GM20431 (cell line): ENCODE measurements at regions not wholly inside any gene's neighbourhood (a gene's known extent, or its start where the extent isn't known, plus 50 kb on each side); places are given as distances from the start of the nearest gene placed in this dataset.

ENCODE experiments used
- in situ Hi-C: fragments of 300-500 bp; cut with MseI, MboI; formaldehyde crosslinking; loops from one replicate; pipeline ENCODE4 v1.15.0; 2020; ENCODE audit warnings: low sequenced_read_pairs; ENCODE audit not compliant: unreplicated experiment

DNA sequence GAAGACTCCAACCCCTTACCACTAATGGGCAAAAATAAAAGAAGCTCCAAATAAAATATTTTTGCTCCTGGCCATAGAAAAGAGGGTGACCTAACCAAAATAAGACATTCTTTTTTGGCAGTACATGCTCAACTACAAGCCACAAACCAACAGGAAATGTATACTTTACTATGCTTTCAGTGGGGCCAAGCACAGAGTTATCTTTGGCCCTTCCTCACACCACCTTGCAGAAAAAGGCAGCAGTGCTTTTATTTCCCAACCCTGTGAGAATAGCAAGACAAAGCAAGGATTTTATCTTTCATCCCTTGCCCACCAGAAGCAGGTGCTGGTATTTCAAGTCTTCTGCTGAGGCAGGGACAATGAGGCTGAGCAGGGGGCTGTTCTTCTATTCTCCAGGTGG lies 1493.1 kb downstream of the CDH11 start:
- in situ Hi-C loops, result no loop called here

DNA sequence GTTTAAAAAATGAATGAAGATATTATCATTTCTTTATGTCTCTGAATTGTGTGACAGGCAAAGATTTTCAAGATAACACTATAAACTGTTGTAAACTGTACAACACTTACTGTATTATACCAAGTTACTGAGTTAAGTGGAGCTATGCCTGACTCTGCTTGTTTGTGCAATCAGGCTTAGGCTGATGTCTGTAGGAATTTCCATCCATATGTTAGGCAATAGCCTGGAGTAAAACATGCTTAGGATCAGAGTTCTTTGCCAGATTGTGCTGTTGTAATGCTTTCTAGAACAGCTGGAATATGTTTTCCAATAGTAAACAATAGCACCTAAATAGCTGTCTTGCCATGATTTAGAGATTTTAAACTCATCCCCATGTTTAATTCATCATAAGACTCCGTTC lies 1496.7 kb downstream of the CDH11 start:
- in situ Hi-C loops, result no loop called here

DNA sequence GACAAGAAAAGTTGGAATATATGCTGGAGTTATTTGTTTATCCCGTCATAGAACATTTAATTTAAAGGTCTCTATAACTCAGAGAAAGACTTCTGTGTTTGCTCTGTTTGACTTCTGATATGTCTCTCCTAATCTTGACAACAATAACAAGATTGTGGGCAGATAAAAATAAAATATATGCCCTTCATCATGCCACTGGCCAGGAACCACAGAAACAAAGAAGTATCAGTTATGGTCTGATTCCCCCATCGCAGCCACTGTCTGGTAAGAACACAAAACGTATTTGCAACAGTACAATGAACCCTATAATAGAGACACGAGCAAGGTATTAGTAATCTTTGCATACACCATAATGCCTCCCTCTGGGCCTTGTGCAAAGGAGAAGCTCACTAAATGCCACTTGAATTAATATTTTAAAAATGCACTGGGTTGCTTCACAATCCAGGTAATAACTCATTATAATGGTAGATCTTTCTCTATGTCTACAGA lies 1498.3 kb downstream of the CDH11 start:
- in situ Hi-C loops, result no loop called here

DNA sequence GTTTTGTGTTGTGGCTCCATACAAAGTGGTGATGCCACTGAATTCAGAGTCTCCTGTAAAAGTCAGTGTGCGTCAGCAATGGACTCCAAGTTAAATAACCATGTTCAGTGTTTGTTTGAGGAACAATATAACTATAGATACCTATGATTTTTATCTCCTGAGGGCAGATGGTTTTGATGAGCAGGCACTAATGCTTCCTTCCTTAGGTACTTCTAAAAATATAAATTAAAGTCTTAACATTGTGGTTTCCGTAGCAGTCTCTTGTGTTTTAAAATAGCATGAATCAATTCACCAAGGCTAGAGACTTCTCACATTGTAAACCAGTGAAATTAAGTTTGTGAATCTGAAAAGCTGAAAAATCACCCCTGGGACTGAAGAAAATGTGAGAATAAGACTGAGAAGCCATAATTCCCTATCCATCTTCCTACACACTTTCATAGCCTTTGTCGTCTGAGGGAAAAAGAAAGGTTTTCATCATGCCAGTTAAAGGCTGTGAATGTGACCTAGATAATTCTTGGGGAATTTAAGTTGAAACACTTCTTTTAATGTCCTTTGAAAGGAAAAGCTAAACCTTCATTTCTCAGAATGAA lies 1502.9 kb downstream of the CDH11 start:
- in situ Hi-C loops, result no loop called here

DNA sequence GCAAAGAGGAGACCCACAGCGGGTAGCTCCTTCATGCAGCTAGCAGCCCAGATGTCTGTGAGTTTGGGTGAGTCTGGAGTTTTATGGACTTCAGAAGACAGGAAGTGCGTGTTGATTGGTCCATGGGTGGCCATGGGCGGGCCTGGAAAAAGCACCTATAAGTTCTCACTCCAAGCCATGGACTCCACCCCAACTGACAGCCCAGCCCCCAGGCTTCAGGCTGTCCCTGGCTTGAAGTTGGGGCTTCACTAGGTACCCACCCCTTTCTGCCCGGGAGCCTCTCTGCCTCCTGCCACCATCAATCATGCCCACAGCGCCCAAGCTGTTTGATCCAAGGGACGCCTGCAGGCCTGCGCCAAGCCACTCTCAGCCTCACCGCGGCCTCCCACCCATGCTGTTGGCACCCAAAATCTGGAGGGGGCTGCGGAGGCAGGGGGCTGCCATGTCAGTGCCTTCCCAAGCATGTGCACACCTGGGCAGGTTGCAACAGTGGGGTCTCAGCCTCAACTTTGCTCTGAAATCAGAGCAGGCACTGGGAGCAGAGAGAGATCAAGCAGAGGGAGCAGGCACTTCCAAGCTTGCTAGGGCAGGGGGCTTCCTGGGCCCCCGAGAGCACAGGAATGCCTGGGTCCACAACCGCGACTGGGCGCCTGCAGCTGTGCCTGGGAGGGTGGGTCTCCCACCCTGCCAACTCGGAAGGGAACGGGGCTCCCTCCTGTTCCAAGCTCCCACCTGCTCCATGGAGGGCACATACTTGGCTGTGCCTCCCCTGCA lies 1503.7 kb downstream of the CDH11 start:
- in situ Hi-C loops, result no loop called here

DNA sequence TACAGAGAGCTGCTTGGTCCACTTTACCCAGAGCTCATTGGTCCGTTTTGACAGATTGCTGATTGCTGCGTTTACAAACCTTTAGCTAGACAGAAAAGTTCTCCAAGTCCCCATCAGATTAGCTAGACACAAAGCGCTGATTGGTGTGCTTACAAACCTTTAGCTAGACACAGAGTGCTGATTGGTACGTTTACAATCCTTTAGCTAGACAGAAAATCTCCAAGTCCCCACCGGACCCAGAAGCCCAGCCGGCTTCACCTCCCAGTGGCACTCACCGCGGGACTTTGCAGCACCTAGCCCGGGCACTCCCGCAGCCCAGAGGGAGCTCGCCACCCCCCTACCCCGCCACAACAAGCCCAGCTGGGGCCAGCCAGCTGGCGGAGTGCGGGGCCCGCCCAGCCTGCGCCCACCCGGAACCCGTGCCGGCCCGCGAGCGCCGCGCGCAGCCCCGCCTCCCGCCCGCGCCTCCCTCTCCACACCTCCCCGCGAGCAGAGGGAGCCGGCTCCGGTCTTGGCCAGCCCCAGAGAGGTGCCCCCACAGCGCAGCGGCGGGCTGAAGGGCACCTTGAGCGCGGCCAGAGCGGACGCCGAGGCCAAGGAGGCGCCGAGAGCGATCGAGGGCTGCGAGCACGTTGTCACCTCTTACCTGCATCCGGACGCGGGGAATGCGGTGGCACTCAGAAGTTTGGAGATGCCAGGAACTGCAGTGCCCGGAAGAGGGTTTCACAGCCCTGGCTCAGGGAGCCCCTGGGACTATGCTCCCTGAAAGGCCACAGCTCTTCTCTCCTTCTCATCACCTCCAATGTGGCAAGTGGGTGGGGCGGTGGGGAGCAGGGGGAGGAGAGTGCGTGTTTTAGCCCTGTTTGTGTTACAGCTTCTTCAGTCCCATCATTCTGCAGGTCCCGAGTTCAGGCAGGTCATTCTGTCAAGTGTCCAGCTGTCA lies 1504.5 kb downstream of the CDH11 start:
- in situ Hi-C loops, result no loop called here

DNA sequence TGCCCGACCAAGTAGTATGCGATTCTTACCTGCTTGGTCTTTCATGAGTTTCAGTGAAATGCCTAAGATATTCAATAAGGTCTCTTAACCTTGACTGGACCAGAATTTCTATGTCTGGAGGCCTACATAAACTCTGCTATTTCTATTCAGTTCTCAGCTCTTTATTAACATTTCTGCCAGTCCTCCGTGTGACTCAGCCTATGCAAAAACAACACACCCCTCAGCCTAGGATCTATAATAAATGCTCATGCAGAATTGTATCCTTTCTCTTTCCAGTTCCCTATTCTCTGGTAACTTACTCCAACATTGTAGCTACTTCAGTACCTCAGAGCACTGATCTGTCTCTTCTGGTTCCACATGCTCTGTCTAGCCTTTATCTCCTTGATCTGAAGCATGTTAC lies 1507.4 kb downstream of the CDH11 start:
- in situ Hi-C loops, result no loop called here

DNA sequence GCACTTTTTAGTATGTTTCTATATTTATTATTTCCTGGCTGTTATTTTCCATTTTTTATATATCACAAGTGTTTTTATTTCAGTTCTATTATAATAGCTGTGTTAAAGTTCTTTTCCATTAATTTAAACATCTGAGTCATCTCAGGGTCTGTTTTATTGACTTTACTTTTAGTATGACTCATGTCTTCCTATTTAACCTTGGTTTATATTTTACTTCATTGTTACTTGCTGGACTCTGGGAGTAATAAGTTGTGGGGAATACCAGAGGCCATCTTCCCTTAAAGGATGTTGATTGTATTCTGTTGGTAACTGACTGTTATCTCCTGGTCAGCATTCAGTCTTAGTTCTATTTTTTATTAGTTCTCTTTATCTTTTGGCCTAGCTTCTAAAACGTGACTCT lies 1508.2 kb downstream of the CDH11 start:
- in situ Hi-C loops, result no loop called here

DNA sequence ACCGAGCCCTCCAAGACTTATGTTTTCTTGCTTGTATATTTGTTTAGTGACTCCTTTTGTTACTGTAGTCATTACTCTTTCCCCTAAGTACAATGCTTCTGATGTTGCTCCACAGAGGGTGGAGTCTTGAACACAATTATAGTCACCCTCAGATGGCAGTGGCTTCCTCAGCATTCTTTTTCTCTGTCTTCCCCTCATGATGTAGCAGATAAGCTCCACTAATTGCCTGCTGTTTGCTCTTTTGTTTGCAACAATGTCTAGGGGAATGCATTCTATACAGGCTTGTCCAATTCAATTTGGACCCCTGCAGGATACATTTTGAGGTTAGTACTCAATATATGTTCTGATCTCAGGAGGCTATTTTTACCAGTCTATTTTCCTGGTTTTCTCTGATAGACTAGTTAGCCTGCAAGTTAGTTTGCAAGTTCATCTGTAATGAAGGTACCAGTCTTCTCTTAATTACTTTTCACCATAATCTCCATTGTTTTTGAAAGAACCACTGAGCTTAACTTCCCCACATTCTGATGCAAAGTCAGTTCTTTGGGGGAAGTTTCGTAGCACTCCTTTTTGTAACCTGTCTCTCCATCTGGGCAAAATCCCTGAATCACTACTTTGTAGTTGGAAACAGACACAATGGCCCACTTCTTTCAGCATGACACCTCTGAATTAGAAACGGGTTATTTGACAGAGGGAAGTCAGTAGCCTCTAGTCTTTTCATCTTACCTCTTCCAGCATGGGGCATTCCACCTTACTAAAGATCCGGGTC lies 1509.2 kb downstream of the CDH11 start:
- in situ Hi-C loops, result no loop called here

DNA sequence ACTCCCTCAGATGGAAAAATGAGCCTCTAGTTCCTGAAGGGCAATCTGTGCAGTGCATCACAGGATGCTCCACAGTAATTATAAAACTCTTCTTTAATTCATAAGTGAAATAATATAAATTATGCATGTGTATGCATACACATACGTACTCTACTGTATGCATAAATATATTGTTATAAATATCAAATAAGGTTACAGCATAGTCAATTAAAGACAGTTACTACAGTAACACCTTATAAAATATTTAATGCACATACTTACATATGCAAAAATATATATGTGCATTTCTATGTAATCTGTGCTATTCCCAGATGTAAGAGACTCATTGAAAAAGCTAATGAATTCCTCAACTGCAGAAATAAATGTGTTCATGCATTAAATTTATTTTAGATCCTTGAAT lies 1515.1 kb downstream of the CDH11 start:
- in situ Hi-C loops, result no loop called here

DNA sequence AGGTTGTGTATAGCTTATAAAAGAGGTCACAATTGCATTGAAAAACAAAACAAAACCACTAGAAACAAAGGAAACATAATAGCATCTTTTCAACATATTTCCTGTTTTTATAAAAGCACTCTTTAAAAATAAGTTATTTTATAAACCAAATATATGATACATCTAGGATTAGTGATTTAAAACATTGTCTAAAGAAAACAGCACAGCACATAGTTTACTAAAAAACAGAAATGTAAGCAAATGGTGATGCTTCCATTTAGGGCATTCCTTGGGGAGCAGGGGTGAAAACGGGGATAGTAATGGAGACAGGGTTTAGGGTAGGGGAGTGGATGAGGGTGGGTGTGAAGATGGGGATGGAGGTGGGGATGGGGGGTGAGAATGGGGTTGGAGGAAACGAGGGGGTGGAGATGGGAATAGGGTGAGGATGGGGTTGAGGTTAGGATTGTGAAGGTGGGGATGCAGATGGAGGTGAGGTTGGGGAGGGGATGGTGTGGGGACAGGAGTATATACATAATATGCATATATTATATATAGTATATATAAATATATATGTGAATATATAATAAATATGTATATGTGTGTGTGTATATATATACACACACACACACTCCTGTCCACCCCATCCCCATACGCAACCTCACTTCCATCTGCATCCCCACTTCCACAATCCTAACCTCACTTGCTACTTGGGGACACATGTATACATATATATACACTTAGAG lies 1519.5 kb downstream of the CDH11 start:
- in situ Hi-C loops, result no loop called here

DNA sequence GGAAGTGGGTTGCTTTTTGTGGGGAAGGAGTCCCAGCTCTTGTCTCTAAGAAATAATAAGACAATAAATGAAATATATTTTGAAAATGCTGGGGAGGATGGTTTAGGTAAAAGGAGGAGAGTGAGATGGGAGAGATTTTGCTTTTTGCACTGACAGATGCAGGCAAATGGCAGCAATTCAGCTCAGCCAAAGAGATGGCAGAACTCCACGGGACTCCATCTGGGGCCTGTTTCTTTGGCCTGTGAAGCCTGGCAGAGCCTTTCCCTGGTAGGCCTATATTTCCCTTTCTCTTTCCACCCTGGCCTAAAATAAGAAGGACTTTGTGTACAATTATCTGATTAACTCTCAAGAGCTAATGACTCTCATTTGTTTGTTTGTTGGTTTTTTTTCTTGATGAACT lies 1525.1 kb downstream of the CDH11 start:
- in situ Hi-C loops, result no loop called here

DNA sequence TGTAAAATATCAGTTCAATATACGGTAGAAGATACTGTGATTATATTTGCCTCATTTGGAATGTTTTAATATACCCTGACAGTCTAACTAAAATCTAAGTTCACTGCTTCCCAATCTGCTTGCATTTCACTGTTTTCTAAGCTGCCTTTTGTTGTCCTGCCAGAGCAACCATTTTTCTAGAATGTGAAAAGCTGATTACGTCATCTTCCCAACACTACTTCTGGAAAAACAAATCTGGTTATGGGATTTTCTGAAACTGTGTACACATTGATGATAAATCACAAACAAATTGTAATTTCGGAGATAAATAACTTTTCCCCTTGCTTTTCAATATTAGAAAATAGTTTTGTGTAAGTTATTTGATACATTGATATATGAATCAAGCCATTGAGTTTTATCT lies 1529.0 kb downstream of the CDH11 start:
- in situ Hi-C loops, result no loop called here

DNA sequence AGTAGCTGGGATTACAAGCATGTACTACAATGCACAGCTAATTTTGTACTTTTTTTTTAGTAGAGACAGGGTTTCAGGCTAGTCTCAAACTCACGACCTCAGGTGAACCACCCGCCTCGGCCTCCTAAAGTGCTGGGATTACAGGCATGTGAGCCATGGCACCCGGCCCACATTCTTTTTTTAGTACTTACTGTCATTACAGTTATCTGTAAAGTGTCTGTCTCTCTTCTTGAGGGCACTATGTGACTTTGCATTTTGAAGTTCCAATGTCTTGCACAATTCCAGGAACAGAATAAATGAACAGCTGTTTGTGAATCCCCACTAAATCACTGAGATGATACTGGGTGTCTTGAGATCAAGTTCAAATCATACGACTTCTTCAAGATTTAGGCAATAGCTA lies 1540.3 kb downstream of the CDH11 start:
- in situ Hi-C loops, result no loop called here

DNA sequence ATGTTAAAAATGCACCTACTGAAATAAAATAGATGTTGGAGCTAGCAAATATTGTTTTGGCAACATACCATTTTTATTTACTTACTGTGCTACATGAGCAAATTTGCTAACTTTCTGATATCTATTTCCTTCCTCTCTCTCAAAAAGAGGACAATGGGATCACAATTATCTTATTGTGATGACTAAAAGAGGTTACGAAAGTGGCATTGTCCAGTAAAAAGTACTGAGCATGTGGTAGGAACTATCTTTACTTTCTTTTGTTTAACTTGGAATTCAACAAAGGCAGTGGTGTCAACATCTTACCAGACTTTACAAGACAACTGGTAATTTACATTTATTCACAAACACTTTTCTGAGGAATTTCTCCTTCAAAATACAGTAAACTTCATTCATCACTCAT lies 1542.6 kb upstream of the CDH8 start:
- in situ Hi-C loops, result no loop called here

DNA sequence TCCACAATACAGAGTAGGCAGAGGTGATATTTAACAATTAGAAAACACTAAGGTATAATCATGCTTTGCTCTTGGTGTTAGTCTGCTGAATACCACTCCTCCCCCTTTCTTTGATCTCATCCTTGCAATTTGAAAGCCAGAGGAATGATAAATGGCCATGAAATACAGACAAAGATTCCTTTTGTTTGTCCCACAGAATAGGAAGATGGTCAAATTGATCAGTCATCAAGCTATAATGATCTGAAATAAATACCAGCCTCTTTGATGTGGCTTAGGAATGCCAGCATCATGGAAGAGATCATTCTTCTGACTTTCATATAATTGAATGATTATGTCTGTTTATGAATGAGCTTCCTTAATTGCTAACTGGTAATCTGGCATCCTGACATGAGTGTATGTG lies 1541.7 kb upstream of the CDH8 start:
- in situ Hi-C loops, result no loop called here

DNA sequence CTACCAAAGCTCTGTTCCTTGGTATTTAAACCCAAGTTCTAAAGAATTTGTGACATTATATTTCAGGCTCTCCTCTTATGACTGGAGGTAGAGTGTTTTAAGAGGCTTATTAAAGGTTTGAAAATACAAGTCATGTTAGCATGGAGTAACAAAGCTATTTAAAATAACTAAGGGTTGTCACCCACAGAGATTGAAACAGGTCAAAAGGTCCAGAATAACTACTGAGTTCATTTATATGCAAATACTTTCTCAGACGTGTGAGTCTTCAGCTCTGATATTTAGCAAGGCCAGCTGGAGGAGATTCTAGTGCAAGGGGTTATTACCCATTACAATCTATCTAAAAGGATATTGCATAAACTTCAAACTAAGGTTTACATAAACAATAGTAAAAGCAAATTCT lies 1538.8 kb upstream of the CDH8 start:
- in situ Hi-C loops, result no loop called here

DNA sequence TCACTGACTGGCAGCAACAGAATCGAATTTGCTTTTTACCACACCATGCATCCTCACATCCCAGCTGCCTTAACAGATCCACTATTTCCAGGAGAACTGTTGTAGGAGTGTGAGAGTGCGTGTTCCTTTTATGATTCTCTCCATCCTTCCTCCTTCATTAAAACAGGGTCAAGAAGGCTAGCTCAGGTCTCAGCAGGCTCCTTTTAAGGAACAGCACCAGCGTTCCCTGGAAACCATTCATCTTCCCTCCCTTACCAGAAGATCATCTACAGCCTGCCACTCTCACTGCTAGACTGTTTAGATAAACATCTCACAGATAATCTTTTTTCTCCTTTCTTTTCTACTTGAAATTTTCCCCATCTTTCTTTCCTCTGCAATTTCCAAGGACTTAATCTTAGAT lies 1531.9 kb upstream of the CDH8 start:
- in situ Hi-C loops, result no loop called here

DNA sequence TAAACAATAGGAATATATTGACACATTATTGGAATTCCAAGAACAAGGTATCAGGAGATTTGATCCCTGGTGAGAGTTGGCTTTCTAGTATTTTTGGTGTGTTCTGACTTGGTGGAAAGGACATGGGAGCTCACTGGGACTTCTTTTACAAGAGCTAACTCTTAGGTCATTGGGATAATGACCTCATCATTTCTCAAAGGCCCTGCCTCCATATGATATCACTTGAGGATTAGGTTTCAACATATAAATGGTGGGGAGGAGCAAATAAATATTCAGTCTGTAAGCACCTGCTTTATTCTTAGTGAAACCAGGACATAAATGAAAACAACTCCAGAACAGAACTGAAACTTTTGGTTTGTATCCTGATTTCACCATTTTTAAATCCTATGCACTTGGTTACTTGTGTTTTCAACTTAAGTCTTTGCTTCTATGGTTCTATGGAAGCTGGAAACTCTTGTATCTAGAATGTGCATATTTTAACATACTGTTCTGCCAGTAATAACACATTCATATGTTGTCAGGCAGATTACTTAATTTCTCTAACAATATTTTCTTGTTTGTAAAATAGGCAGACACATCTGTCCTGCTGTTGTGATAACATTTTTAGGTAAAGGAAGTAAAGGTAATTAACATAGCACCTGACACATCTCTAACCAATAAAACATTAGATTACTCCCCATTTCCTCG lies 1527.7 kb upstream of the CDH8 start:
- in situ Hi-C loops, result no loop called here
